Caki2 (cell line): ENCODE measurements at regions not wholly inside any gene's neighbourhood (a gene's known extent, or its start where the extent isn't known, plus 50 kb on each side); places are given as distances from the start of the nearest gene placed in this dataset.
"Not testable (repeated sequence)": the region's sequence is repeated elsewhere in the genome, so short reads cannot be mapped to it uniquely, and the experiment has no call there.

Source experiments
- DNase-seq: peaks from one replicate; pipeline ENCODE4 v3.0.0-alpha.2; 2015; ENCODE audit warnings: low read depth
- in situ Hi-C: cut with HindIII; loops from 2 replicates; pipeline ENCODE4 v1.10.0; 2016; ENCODE audit warnings: low sequenced_read_pairs, low pct_unique_long_range_greater_than_20kb, mixed read lengths

DNA sequence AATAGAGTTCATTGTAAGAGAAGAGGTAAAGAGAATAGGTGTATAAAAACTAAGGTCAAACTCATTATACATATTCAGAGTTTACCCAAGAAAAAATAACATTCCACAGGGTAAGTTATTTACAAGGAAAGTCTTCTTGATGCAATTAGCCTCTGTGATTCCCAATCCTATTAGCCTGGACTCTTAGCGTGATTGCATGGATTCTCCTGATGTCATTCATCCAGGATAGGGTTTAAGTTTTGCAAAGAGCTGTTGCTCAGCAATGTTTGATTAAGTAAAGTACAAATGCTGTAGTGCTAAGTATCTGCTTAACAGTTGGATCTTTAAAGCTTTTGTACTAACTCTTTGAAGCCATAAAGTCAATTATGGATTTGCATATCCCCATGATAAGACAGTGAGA, 767.8 kb upstream of the LUZP2 start:
- in situ Hi-C loops: no loop called here
- DNase-seq: no peak

DNA sequence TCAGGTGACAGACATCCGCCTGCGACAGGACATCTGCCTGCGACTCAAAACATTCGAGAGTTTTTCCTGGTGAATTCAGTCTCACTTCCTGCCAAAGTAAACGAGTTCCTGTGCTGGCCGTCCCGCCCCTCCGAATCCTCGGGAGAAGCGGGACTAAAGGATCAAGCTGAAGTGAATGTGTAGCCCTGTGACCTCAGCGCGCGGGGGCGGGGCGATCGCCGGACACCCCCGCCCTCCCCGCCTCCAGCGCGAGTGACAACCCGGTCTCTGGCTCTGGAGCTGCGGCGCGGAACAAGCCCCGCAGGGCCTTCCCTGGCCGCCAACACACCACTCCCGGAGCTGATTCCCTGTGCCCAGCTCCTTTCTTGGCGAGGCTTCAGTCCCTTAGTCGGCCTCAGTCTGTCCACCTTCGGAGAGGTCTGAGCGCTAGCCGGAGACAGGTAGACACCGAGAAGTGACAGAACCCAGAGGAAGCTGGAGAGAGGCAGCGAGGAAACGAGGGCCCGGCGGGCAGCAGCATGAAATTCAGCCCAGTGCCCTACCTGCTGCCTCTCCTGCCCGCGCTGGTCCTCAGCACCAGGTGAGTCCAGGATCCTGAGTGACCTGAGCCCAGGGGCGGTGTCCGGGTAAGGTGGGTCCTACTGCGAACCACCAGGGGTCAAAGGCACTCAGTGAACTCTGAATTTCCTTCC, 766.4 kb upstream of the LUZP2 start:
- no peak for DNase-seq
- in situ Hi-C loops: no loop called here

DNA sequence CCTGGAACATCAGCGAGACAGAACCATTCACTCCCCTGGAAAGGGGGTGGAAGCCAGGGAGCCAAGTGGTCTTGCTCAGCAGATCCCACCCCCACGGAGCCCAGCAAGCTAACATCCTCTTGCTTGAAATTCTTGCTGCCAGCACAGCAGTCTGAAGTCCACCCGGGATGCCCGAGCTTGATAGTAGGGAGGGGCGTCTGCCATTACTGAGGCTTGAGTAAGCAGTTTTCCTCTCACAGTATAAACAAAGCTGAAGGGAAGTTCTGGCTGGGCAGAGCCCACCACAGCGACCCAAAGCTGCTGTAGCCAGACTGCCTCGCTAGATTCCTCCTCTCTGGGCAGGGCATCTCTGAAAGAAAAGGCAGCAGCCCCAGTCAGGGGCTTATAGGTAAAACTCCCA, 764.8 kb upstream of the LUZP2 start:
- no peak for DNase-seq

DNA sequence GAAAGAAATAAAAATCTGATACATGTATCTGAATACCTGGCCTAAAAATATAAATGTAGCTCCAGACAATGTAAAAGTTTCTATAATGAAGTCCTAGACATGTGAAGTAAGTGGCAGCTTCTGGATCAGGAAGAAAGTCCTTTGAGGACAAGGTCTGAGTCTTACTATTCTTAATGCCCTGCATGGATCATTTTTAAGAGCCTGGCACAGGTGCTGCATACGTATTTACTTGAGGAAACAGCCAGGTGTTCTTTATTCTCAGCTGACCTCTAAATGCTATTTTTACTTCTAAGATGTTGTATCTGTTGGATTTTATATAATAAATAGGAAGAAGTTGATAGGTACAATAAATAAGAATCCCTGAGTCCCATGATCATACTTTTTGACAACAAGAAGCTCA, 750.0 kb upstream of the LUZP2 start:
- in situ Hi-C loops: no loop called here
- DNase-seq: no peak

More for the DNA sequence above, 764.8 kb upstream of the LUZP2 start:
- in situ Hi-C loops: no loop called here

DNA sequence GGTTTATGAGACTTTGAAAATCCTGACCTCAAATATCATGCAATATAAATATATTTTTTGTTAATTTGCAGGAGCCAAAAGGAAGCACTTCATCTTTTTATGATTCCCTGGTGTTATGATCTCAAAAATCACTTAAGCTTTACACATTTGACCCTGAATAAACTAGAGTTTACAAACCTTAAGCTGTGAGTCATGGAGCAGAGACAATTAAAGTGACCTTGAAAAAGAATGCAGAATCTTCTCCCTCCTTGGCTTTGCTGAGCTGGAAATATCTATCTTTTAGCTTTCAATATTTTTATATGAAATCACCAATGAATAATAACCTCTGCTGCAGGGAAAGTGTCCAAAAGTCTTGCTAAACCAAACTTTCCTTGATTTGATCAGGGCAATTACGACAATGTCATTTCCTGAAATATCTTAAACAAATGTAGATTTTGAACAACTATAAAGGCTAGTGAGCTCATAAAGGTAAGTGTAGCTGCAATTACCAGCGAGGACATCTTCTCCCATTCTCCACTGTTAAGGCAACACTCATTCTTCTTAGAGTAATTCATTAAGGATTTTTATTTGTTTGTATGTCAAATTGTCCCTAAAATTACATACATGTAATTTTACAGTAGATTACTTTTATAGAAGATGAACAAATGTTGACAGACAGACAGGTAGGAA, 747.0 kb upstream of the LUZP2 start:
- DNase-seq: no peak
- in situ Hi-C loops: no loop called here

DNA sequence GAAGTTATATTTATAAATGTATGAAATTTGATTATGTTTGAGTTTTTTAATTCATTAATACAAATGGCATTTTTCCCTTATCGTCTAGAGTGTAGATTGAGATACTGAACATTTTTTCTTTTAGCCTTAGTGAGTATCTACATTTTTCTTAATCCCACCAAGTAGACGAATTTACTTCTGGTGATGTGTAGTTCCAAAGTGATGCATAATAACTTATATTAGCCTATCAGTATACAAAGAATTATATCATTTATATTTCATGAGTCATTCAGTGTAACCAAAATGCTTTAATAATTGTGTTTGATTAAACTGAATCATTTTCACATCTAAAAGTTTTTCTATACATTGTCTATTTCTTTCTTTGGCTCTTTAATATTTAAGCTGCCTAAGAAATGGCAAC, 745.6 kb upstream of the LUZP2 start:
- DNase-seq: no peak
- in situ Hi-C loops: no loop called here

DNA sequence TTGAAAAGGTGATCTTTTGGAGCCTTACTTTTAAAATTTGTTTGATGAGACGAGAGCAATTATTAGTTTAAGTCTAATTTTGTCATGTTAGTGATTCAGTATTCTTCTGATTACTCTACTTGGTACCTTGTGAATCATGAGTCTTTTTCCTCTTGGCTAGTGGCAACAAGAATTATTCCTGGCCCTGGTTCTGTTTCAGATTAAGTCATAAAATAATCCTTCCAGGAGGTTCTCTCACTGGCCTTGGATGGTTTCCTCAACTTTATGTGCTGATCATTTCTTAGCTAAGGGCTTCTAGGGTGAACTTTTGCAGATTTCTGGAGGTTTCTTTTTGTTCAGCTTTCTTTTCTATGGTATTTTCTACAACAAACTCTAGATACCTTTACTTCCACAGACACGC, 741.8 kb upstream of the LUZP2 start:
- in situ Hi-C loops: no loop called here
- no peak for DNase-seq

DNA sequence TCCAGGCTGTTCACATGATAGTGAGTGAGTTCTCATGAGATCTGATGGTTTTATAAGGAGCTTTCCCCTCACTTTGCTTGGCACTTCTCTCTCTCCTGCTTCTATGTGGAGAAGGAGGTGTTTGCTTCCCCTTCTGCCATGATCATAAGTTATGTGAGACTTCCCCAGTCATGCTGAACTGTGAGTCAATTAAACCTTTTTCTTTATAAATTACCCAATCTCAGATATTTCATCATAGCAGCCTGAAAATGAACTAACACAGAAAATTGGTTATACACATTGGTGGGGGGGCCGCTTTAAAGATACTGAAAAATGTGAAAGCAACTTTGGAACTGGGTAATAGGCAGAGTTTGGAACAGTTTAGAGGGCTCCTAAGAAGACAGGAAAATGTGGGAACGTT, 741.1 kb upstream of the LUZP2 start:
- no peak for DNase-seq
- in situ Hi-C loops: no loop called here

DNA sequence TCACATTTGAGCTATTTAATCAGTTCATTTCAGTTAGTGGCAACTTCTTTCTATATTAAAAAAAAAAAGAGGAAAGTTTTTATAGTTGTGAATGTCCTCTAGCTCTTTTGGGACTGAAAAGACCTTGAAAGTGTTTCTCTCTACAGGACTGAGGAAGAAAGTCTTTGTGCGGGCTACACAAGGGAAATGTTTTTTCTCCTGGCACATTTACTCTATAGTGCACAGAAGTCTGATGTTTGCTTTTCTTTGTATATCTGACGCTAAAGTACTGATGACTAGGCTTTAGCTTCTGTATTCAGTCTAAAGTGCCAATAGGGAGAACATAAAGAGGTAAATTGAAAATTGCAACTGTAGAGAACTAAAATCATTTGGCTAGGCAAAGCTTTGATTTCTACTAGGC, 737.4 kb upstream of the LUZP2 start:
- in situ Hi-C loops: no loop called here
- no peak for DNase-seq

DNA sequence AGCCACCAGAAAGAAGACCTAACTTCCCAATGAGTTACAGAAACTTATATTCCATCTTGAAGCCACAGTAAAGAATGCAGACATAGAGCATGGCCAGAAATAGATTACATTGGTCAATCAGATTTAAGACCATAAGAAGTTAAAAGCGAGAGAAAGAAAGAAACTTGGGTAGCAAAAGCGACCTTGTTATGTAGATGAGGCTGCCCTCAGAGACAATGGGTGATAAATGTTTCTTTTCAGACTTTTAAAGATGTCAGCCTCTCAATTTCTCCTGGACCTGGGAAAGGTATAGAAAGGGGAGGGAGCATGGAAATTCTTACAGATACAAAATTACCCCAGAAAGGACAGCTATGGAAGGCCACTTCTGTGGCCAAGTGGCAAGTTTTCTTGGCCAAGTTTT, 732.6 kb upstream of the LUZP2 start:
- no peak for DNase-seq
- in situ Hi-C loops: no loop called here

DNA sequence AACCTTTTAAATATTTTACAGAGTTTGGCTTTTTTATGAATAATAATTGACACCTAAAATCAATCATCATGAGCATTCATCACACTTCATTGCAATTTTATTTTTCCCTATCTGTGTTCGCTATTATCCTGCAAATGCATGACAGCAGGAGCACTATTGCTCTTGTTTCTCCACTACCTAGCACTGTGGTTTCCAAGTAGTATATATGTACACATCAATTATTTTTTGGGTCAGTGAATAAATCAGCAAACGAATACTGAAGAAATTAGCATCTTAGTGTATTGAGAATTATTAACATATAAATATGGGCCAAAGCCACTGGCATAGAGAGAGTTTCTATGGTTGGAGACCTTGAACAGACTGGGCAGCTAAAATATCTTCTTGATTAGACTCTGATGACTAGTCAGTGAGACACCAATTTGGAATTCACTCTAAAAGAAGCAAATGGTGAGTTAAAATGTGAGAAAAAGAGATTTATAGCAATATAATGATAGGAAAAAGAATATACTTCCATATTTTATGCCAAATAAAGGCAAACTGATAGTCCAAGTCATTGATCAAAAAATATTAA, 731.1 kb upstream of the LUZP2 start:
- DNase-seq: no peak
- in situ Hi-C loops: no loop called here

DNA sequence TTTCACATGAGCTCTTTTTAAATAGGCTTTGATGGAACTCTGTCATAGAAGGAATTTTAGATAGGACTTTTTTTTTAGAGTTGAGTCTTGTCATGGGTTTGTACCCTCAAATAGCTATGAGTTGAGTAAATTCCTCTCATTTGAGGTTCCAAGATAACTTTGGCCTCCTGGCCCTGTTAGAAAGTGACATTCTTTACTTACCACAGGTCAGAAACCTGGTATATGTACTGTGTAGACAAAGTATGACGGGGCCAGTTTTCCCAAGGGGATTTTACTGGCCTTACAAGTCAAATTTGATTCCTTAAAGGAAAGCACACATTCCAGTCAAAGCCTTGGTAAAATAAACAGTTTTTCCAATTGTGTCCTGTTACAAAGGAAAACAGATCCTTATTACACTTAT, 729.3 kb upstream of the LUZP2 start:
- no peak for DNase-seq
- in situ Hi-C loops: no loop called here

DNA sequence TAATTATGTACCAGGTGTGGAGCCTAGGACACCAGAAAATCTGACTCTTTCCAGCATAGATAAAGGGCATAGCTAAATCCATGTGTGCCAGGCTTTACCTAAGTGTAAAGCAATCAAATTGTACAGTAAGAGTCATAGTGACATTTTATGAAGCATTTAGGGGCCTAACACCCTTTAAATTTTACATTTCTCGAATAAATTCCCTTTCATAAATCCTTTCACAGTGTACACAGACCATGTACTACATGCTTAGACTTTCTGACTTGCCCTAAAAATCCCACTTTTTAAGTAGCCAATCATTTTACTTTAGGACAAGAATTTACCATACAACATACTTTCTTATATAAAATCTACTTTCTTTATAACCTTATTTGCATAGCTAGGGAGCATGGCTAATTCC, 727.6 kb upstream of the LUZP2 start:
- DNase-seq: no peak
- in situ Hi-C loops: no loop called here

DNA sequence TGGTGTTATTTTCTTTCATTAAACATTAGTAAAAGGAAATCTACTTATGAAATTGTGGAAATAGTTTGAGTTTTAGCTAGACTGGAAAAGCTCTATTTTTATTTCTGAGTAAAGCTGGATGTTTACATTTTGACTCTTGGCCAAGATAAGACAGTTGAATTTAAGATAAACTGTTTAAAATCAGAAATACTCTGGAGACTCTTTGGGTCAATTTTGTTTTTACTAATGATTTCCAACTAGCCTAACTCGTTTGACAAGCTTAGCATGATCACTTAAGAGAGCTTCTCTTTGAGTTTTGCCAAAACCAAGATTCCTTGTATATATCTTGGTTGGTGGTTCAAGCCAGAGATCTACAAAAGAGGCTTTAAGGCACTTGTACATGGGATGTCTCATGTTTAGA, 724.8 kb upstream of the LUZP2 start:
- no peak for DNase-seq
- in situ Hi-C loops: no loop called here

DNA sequence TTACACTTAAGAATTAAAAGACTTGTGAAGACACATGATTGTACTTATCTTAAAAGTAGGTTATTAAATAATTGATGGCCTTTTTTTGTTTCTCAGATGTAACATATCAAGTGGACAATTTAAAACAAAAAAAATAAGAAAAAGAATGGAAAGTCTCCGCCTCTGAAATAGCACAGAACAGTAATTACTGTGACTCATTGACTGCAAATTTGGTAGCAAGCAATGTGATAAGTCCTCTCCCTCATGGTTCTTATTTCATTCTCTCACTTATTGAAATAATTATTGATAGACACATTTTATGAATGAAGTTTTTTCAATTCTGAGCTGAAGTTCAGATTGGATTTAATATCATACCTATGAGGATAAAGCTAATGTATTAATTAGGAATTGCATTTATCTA, 717.9 kb upstream of the LUZP2 start:
- in situ Hi-C loops: no loop called here
- no peak for DNase-seq

DNA sequence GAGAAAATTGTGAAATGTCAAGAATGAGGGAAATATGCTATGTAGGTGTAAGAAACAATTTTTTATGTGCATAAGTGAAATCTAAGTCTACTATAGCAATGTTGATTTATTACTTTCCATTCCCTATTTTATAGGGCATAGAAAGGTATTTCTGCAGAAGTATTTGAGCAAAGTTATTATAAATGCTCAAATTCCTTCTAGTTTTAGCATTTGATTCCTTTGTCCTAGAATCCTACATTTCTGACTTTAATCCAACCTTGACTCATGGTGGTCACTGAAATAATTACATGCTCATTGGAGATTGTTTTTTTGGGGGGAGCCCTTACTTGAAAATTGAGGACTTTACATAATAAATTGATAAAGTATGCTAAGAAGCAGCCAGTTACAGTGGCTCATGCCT, 716.6 kb upstream of the LUZP2 start:
- no peak for DNase-seq
- in situ Hi-C loops: no loop called here

DNA sequence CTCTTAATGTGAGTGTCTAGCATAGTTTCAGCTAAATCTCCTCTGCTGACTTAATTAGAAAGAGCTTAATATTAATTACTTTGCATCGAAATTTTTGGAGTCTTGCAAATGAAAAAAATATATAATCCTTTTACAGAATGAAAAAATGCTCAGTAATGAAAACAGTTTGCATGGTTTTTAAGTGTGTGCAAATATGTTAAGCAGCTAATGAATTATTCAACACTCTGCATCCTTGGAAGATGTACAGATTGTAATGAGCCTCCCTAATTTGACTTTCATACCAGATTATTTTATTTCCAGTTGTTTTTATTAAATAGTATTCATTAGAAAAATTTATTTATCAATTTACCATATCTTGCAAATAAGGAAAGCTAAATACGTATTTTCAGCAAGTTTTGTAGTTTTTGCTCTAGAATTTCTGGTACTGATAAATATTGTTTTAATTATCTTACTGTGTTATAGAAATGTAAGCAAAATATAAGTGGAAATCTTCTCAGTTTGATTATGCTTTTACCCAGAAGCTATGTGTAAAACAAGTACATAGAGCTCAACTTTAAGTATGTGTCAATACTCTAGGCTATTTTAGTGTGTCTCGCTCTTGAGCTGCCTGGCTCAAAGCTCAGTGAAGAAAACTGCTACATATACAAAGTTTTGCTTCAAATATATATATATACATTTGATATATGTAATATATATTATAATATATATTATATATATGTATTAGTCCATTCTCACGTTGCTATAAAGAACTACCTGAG, 714.9 kb upstream of the LUZP2 start:
- in situ Hi-C loops: no loop called here

DNA sequence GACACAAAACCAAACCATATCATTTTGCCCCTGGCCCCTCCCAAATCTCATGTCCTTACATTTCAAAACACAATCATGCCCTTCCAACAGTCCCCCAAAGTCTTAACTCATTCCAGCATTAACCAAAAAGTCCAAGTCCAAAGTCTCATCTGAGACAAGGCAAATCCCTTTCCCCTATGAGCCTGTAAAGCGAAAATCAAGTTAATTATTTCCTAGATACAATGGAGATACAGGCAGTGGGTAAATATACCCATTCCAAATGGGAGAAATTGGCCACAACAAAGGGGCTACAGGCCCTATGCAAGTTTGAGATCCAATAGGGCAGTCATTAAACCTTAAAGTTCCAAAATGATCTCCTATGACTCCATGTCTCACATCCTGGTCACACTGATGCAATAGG, 709.9 kb upstream of the LUZP2 start:
- in situ Hi-C loops, DNase-seq: not testable (repeated sequence)

More for the DNA sequence above, 714.9 kb upstream of the LUZP2 start:
- no peak for DNase-seq

DNA sequence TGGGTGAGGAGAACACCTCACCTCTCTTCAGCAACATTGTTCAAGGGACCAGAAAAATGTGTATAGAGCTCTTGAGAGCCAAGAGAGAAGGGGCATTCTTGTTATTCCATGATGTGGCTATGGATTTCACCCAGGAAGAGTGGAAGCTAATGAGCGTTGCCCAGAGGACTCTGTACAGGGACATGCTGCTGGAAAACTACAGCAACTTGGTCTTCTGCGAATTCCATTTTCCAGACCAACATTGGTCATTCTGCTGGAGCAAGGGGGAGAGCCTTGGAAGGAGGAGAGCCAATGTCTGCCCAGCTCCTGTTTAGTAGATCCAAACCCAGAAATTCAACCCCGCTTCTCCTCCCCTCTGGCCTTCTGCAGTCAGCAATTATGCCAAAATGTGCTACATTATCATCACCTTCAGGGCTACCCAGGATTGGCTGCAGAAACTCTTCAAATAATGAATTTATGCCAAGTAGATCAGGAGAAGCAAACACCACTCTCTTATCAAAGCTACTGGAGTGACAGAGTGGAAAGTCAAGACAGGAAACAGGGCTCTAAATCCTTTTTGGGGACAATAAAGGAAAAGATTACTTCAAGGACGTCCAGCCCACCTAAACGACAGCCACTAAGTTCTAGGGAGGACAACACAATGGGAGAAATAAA, 707.5 kb upstream of the LUZP2 start:
- in situ Hi-C loops: no loop called here
- no peak for DNase-seq
